ENCODE measurements at regions not wholly inside any gene's neighbourhood (a gene's known extent, or its start where the extent isn't known, plus 50 kb on each side); places are given as distances from the start of the nearest gene placed in this dataset.

DNA sequence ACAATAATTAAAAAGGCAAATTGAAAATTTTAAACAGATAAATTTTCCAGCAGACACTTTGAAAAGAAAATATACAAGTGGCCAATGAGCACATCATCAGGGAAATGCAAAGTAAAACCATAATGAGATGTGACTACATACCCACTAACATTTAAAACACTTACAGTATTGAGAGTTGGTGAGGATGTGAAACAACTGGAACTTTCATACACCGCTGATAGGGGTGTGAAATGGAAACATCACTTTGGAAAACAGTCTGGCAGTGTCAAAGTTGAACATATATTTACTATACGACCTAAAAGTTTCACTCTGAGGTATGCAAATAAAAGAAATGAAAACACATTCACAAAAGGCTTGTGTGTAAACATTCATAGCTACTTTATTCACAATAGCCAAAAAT is 94.0 kb upstream of the GNAO1 start:
- TF ChIP-seq POLR2A (IDR thresholded peaks at IDR 0.05), result no peak
- TF ChIP-seq, protein P1, sequence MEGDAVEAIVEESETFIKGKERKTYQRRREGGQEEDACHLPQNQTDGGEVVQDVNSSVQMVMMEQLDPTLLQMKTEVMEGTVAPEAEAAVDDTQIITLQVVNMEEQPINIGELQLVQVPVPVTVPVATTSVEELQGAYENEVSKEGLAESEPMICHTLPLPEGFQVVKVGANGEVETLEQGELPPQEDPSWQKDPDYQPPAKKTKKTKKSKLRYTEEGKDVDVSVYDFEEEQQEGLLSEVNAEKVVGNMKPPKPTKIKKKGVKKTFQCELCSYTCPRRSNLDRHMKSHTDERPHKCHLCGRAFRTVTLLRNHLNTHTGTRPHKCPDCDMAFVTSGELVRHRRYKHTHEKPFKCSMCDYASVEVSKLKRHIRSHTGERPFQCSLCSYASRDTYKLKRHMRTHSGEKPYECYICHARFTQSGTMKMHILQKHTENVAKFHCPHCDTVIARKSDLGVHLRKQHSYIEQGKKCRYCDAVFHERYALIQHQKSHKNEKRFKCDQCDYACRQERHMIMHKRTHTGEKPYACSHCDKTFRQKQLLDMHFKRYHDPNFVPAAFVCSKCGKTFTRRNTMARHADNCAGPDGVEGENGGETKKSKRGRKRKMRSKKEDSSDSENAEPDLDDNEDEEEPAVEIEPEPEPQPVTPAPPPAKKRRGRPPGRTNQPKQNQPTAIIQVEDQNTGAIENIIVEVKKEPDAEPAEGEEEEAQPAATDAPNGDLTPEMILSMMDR (IDR thresholded peaks at IDR 0.05), result no peak
